HUDEP-2 (cell line): ENCODE measurements at regions not wholly inside any gene's neighbourhood (a gene's known extent, or its start where the extent isn't known, plus 50 kb on each side); places are given as distances from the start of the nearest gene placed in this dataset.
A peak's percentile ranks its signal among the peaks of the same experiment; 100 is the strongest.

Source experiments
- DNase-seq, 76 experiments: peaks; one replicate each; lab custom pipeline; 2025; ENCODE audit not compliant: unreplicated experiment in 76 of 76; lab: John Stamatoyannopoulos, UW

- peak in 5 of 76 experiments; percentile 0 to 3 (median 1) for DNase-seq
These were observed 57.3 kb upstream of the TCEAL2 start for GRCh38 chrX:102067966-102068723.

DNA sequence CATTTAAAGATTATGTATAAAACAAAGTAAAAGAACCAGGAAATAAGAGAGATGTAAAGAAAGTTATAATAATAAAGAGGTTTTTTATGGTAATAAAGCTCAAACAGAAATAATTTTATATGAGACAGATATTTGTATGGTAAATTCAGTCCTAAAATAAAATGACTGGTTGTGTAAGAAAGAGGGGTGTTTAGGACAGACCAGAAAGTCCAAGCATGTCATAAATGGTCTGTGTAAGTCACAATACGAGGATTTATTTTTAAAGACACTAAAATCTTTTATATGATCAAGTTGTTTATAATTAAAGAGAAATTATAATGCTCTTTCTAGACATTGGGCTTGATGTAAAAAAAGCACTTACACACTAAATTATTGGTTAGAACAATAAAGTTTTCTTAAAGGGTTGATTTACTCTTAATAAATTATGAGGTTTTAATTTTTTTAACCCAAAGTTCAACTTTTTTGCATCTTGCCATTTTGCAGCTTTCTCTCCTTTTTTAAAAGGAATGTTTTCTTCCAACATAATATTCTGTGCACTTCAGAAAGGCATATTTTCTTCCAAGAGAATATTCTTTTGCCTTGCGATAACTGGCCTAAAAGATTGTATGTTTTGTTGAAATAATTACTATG lies 61.9 kb upstream of the TCEAL2 start:
- DNase-seq, result no peak

GRCh38 chrX:102044496-102044895 lies 81.0 kb upstream of the TCEAL2 start:
- DNase-seq, result no peak

- no peak for DNase-seq
These were observed 82.1 kb upstream of the TCEAL2 start for GRCh38 chrX:102043380-102043779.

DNA sequence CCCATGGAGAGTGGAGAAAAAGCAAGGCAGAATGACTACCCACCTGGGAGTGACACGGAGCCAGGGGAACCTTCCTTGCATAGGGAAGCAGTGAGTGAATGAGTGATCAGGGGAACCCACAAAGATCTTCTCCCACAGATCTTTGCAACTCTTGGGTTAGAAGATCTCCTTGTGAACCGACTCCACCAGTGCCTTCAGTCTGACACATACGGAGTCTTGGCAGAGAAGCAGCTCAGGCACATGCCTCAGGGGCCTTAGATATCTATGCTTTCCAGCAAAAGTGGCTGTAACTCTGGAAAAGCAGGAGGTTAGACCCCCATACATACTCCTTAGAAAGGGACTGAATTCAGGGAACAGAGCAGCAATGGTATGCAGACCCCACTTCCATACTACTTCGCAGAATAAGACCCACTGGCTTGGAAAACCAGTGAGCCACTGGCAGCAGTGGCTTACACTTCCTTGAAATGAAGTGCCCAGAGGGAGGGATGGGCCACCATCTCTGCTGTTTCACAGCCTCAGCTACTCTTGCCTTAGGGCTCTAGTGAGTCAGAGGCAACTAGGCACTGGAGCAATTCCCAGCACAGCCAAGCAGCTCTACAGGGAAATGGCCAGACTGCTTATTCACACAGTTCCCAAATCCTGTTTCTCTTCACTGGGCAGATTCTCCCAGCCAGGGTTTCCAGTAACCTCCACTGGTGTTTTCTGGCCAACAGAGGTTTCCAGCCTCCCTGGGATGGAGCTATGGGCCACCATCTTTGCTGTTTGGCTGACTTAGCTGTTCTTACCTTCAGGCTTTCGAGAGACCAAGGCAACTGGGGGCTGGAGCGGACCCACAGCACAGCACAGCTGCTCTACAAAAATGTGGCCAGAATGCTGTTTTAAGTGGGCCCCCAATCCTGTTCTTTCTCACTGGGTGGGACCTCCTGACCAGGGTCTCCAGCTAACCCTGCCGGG lies 82.8 kb upstream of the TCEAL2 start:
- DNase-seq, result no peak

GRCh38 chrX:102029026-102029425 lies 96.5 kb upstream of the TCEAL2 start:
- DNase-seq, result no peak

- no peak for DNase-seq
These were observed 86.4 kb upstream of the ZMAT1 start for GRCh38 chrX:102018208-102018607.

DNA sequence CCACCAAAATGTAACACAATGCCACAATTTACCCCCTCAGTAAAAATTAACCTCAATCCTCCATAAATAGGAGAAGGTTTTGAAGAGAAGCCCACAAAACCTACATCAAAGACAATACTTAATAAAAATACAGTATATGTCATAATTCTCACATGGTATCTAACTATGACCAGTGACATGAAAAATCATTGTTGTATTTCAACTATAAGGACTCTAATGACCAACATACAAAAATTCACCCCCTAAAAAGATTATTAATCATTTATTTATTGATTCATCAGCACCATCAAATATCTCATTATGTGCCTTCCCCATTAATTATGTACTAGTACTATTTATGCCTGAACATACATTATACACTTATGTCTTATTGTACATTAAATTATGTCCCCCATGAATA lies 77.1 kb upstream of the ZMAT1 start:
- no peak for DNase-seq

GRCh38 chrX:101999644-102000539 lies 68.1 kb upstream of the ZMAT1 start:
- DNase-seq, result no peak

DNA sequence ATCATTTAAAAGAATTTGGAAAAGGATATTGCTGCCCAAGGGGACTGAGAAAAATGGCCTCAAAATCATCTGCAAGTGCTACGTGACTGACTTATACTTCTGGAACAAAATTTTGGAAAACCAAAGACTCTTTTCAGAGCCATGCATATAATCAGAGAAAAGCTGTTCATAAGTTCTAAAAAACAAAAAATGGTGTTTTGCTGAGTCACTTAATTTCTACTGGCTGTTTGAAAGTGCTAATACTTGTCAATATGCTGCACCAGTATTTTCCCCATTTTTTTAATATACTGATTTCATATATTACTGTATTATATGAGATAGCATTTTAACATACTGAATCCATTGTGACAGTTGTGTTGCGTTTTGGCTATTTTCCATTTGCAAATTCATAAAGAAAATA lies 61.5 kb upstream of the ZMAT1 start:
- no peak for DNase-seq

GRCh38 chrX:101986586-101986985 lies 54.8 kb upstream of the ZMAT1 start:
- DNase-seq, result no peak
